HepG2 (cell line): ENCODE measurements at regions not wholly inside any gene's neighbourhood (a gene's known extent, or its start where the extent isn't known, plus 50 kb on each side); places are given as distances from the start of the nearest gene placed in this dataset.

Experiments used
- ATAC-seq: fragments of 200-7000 bp; cut with Tn5 transposase; 3 replicates; pipeline ENCODE4 v1.9.1; 2020; ENCODE audit warnings: mild to moderate bottlenecking, moderate library complexity
- BruUV-seq: library from RNA; stranded (reverse); fragments of 400-500 nt; replicated peaks from 2 replicates; lab custom pipeline; 2021; lab: Mats Ljungman, UMichigan
- CTCF ChIA-PET: fragments of 300-600 bp; formaldehyde crosslinking; extraction: SDS; loops from one replicate; lab custom pipeline; 2021; ENCODE audit warnings: low total read pairs, inconsistent platforms, low intra/inter-chr PET ratio; lab: Yijun Ruan, JAX
- POLR2A ChIA-PET: fragments of 350-600 bp; sonication (Branson Sonifier 250); formaldehyde crosslinking; loops from one replicate; lab custom pipeline; 2020; ENCODE audit warnings: antibody characterized with exemption, inconsistent platforms; lab: Yijun Ruan, JAX
- DNase-seq: peaks from one replicate; pipeline ENCODE4 v3.0.0-alpha.2; 2015; ENCODE audit warnings: low spot score
- FAIRE-seq: peaks from 3 replicates; lab custom pipeline; 2011; peaks lifted over from hg19 to GRCh38; lab: Jason Lieb, UNC
- H2AFZ ChIP-seq: one replicate; pipeline ENCODE4 v1.6.1; 2011; ENCODE audit warnings: low read length, inconsistent platforms
- H3K27ac ChIP-seq: fragments of 300-600 bp; 3 replicates; pipeline ENCODE4 v1.8.0; 2011; ENCODE audit warnings: mixed run types, mild to moderate bottlenecking, mixed read lengths, low read length, inconsistent platforms; ENCODE audit not compliant: insufficient read depth; ENCODE audit errors: extremely low read length
- H3K27me3 ChIP-seq, 2 experiments: fragments of 200-600 bp in 1 of 2; 2 replicates in 1 of 2; 3 replicates in 1 of 2; pipeline versions ENCODE4 v1.6.0 to v1.8.0; 2011; ENCODE audit warnings: low read length in 2 of 2, mild to moderate bottlenecking in 2 of 2, moderate library complexity in 2 of 2, inconsistent platforms in 1 of 2; ENCODE audit not compliant: insufficient read depth in 2 of 2, control insufficient read depth in 1 of 2
- H3K36me3 ChIP-seq, 2 experiments: fragments of 200-600 bp in 1 of 2; replicated peaks in 1 of 2; 2 replicates in 1 of 2; 3 replicates in 1 of 2; pipeline versions ENCODE4 v1.5.1 to v1.8.0; 2011; ENCODE audit warnings: low read length in 2 of 2, inconsistent platforms in 1 of 2; ENCODE audit not compliant: insufficient read depth in 2 of 2, control insufficient read depth in 1 of 2
- H3K4me1 ChIP-seq: 2 replicates; pipeline ENCODE4 v1.5.1; 2012; ENCODE audit warnings: low read length, inconsistent platforms; ENCODE audit not compliant: insufficient read depth
- H3K4me2 ChIP-seq: 2 replicates; pipeline ENCODE4 v1.6.0; 2011; ENCODE audit warnings: low read depth, low read length, inconsistent platforms
- H3K4me3 ChIP-seq, 3 experiments: fragments of 200-600 bp in 1 of 3; sonication (generic), shearing (Covaris generic) in 1 of 3; replicated peaks in 1 of 3; 2 replicates each; pipeline ENCODE4 v1.5.1; 2011 to 2016; ENCODE audit warnings: low read length in 3 of 3, inconsistent platforms in 2 of 3, low read depth in 2 of 3, mild to moderate bottlenecking in 2 of 3, control low read depth in 1 of 3, mixed read lengths in 1 of 3; ENCODE audit not compliant: insufficient read depth in 1 of 3
- H3K79me2 ChIP-seq: one replicate; pipeline ENCODE4 v1.6.1; 2011; ENCODE audit warnings: low read length, inconsistent platforms; ENCODE audit not compliant: insufficient read depth
- H3K9ac ChIP-seq: 2 replicates; pipeline ENCODE4 v1.6.0; 2011; ENCODE audit warnings: mild to moderate bottlenecking, low read depth, low read length, inconsistent platforms; ENCODE audit not compliant: insufficient read depth
- H3K9me3 ChIP-seq: 2 replicates; pipeline ENCODE4 v1.5.1; 2012; ENCODE audit warnings: mild to moderate bottlenecking, low read length
- H4K20me1 ChIP-seq: 2 replicates; pipeline ENCODE4 v1.6.0; 2011; ENCODE audit warnings: inconsistent platforms, mild to moderate bottlenecking, low read length, moderate library complexity; ENCODE audit not compliant: insufficient read depth
- ARID2 ChIP-seq: sonication (generic); formaldehyde crosslinking; IDR thresholded peaks from 2 replicates; pipeline ENCODE4 v1.8.1; 2022; ENCODE audit warnings: mild to moderate bottlenecking, missing genetic modification reagents, borderline replicate concordance
- DNMT1 ChIP-seq: sonication (generic); formaldehyde crosslinking; IDR thresholded peaks from 2 replicates; pipeline ENCODE4 v1.5.1; 2020; ENCODE audit warnings: mild to moderate bottlenecking, missing genetic modification reagents
- GATA4 ChIP-seq: sonication (generic); IDR thresholded peaks from 2 replicates; pipeline ENCODE4 v1.6.1; 2016; ENCODE audit warnings: antibody characterized with exemption, low read depth, borderline replicate concordance
- HHEX ChIP-seq: IDR thresholded peaks from 2 replicates; pipeline ENCODE4 v1.6.1; 2016; ENCODE audit warnings: control low read depth
- MIER3 ChIP-seq: IDR thresholded peaks from 2 replicates; pipeline ENCODE4 v1.6.1; 2016; ENCODE audit warnings: missing compliant biosample characterization, borderline replicate concordance
- PCBP2 ChIP-seq: fragments of 200-400 bp; formaldehyde crosslinking; optimal IDR thresholded peaks from 2 replicates; pipeline ENCODE3; 2018; ENCODE audit warnings: low read length, low read depth; ENCODE audit not compliant: poor library complexity, severe bottlenecking
- SMAD1 ChIP-seq: sonication (generic); formaldehyde crosslinking; IDR thresholded peaks from 2 replicates; pipeline ENCODE4 v1.4.0; 2020; ENCODE audit warnings: missing genetic modification reagents, low read depth, mild to moderate bottlenecking, borderline replicate concordance
- SRSF1 ChIP-seq: fragments of 200-400 bp; formaldehyde crosslinking; optimal IDR thresholded peaks from 2 replicates; pipeline ENCODE3; 2017; ENCODE audit warnings: mild to moderate bottlenecking, low read depth, low read length, moderate library complexity
- ZNF367 ChIP-seq: sonication (generic); formaldehyde crosslinking; IDR thresholded peaks from 2 replicates; pipeline ENCODE4 v1.4.0; 2020; ENCODE audit warnings: missing genetic modification reagents, borderline replicate concordance
- WGBS: methylation state at CpG from one replicate; pipeline ENCODE4 v1.1.6; 2017; ENCODE audit warnings: low lambda C conversion rate; 5-methylcytosine and 5-hydroxymethylcytosine counted together
- in situ Hi-C: cut with HindIII; loops from 2 replicates; pipeline ENCODE4 v1.10.0; 2017; ENCODE audit warnings: low pct_unique_long_range_greater_than_20kb; ENCODE audit not compliant: extremely low pct_ligation_motif_present
- intact Hi-C: fragments of 100-400 bp; cut with micrococcal nuclease; formaldehyde crosslinking; loops from one replicate; pipeline ENCODE4 v1.10.0; 2022; ENCODE audit not compliant: unreplicated experiment
- TF ChIP-seq, protein P1 (sequence below): sonication (generic); formaldehyde crosslinking; IDR thresholded peaks from 2 replicates; pipeline ENCODE4 v1.8.0; 2022; ENCODE audit warnings: mild to moderate bottlenecking, missing genetic modification reagents, borderline replicate concordance
- TF ChIP-seq, protein P2 (sequence below): sonication (generic); formaldehyde crosslinking; IDR thresholded peaks from 2 replicates; pipeline ENCODE4 v1.4.0; 2020; ENCODE audit warnings: mild to moderate bottlenecking, missing genetic modification reagents, borderline replicate concordance

DNA sequence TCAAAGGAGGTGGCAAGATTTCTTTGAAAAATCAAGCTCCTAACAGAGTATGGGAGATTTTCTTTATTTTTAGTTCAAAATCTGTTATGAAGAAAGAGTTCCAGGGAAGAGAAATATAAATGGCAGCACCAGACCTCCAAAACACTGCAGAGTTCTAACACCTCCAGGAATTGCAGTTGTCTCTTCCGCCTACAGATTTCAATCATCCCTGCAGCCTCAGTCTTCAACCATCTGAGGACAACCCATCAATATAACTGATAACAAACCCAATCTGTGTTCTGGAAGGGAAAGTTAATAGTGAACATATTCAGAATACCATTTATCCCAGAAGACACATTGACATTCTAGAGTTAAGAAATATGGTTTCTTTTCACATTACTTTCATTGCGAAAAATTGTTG is 296.1 kb downstream of the ARAP2 start:
- ATAC-seq: no peak
- no peak for DNase-seq
- no peak overlapping the region for H2AFZ ChIP-seq
- 6% methylated on average over 2 of the region's 2 CpGs for WGBS
- TF ChIP-seq PCBP2: no peak
- TF ChIP-seq MIER3 (CRISPR knock-in tag): no peak
- TF ChIP-seq, protein P1, sequence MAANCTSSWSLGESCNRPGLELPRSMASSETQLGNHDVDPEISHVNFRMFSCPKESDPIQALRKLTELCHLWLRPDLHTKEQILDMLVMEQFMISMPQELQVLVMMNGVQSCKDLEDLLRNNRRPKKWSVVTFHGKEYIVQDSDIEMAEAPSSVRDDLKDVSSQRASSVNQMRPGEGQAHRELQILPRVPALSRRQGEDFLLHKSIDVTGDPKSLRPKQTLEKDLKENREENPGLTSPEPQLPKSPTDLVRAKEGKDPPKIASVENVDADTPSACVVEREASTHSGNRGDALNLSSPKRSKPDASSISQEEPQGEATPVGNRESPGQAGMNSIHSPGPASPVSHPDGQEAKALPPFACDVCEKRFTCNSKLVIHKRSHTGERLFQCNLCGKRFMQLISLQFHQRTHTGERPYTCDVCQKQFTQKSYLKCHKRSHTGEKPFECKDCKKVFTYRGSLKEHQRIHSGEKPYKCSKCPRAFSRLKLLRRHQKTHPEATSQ (CRISPR knock-in tag): no peak
- TF ChIP-seq ZNF367 (CRISPR knock-in tag): no peak
- no peak for TF ChIP-seq SMAD1 (CRISPR knock-in tag)
- TF ChIP-seq SRSF1: no peak
- TF ChIP-seq ARID2: no peak
- TF ChIP-seq GATA4: no peak
- no peak for TF ChIP-seq DNMT1
- no peak for TF ChIP-seq HHEX (CRISPR knock-in tag)
- TF ChIP-seq, protein P2, sequence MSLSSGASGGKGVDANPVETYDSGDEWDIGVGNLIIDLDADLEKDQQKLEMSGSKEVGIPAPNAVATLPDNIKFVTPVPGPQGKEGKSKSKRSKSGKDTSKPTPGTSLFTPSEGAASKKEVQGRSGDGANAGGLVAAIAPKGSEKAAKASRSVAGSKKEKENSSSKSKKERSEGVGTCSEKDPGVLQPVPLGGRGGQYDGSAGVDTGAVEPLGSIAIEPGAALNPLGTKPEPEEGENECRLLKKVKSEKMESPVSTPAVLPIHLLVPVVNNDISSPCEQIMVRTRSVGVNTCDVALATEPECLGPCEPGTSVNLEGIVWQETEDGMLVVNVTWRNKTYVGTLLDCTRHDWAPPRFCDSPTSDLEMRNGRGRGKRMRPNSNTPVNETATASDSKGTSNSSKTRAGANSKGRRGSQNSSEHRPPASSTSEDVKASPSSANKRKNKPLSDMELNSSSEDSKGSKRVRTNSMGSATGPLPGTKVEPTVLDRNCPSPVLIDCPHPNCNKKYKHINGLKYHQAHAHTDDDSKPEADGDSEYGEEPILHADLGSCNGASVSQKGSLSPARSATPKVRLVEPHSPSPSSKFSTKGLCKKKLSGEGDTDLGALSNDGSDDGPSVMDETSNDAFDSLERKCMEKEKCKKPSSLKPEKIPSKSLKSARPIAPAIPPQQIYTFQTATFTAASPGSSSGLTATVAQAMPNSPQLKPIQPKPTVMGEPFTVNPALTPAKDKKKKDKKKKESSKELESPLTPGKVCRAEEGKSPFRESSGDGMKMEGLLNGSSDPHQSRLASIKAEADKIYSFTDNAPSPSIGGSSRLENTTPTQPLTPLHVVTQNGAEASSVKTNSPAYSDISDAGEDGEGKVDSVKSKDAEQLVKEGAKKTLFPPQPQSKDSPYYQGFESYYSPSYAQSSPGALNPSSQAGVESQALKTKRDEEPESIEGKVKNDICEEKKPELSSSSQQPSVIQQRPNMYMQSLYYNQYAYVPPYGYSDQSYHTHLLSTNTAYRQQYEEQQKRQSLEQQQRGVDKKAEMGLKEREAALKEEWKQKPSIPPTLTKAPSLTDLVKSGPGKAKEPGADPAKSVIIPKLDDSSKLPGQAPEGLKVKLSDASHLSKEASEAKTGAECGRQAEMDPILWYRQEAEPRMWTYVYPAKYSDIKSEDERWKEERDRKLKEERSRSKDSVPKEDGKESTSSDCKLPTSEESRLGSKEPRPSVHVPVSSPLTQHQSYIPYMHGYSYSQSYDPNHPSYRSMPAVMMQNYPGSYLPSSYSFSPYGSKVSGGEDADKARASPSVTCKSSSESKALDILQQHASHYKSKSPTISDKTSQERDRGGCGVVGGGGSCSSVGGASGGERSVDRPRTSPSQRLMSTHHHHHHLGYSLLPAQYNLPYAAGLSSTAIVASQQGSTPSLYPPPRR (CRISPR knock-in tag): no peak
- H3K4me2 ChIP-seq: no peak overlapping the region
- H3K4me1 ChIP-seq: no peaks in the 10 kb centered on the region
- H3K4me3 ChIP-seq: no peak overlapping the region
- peaks cover 9% of the 10 kb centered on the region; the same call in 1 of the 2 replicates for H3K9me3 ChIP-seq
- H3K27me3 ChIP-seq: no peaks in the 10 kb centered on the region
- H3K27ac ChIP-seq: no peak overlapping the region
- ChIA-PET POLR2A (no interaction called here), CTCF (no interaction called here)
- H3K9ac ChIP-seq: no peak overlapping the region
- no peaks in the 10 kb centered on the region for H3K79me2 ChIP-seq
- no TSS peak for BruUV-seq
- intact Hi-C loops (no loop called here), in situ Hi-C loops (no loop called here)
- no peak for FAIRE-seq
- H3K36me3 ChIP-seq: no peaks in the 10 kb centered on the region
- no peaks in the 10 kb centered on the region for H4K20me1 ChIP-seq
